SHP77 treated with DMSO at 0.1 percent for 48 hours (cell line): ENCODE measurements at regions not wholly inside any gene's neighbourhood (a gene's known extent, or its start where the extent isn't known, plus 50 kb on each side); places are given as distances from the start of the nearest gene placed in this dataset.

Experiments used
- DNase-seq: peaks from one replicate; lab custom pipeline; 2025; lab: John Stamatoyannopoulos, UW

DNA sequence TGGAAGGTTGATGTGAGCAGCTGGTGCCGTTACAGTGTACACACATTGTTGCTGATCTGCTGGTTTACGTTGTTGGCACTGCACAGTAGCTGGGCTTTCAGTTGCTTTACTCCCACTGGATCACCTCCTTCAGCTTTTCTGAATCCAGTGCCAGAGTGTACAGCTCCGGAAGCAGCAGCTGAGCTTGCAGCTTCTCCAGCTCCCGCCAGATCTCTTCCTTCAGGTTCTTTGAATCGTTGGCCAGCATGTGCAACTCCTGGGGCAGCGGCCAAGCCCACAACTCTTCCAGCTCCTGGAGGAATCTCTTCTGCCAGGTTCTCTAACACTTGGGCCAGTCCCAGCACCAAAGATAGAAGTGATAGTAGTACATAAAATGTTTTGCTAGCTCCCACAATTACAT lies 149.7 kb upstream of the RRP15 start:
- no peak for DNase-seq

DNA sequence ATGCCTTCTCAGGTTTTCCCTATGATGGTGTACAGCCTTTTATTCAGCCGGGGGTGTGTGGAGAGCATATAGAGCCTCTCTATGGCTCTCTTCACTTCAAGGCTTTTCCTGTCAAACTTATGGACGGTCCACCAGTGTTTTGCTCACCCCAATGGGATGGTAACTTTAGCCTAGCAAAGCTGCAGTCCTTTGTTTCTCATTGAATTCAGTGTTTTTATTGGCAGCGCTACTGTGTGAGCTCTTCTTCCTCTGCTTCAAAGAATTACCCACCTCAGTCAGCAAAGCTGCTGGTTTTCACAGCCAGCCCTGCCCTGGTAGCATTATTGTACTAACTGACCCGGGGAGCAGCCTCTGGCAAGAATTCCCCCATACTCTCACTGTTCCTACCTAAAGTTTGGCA lies 145.3 kb upstream of the RRP15 start:
- no peak for DNase-seq

DNA sequence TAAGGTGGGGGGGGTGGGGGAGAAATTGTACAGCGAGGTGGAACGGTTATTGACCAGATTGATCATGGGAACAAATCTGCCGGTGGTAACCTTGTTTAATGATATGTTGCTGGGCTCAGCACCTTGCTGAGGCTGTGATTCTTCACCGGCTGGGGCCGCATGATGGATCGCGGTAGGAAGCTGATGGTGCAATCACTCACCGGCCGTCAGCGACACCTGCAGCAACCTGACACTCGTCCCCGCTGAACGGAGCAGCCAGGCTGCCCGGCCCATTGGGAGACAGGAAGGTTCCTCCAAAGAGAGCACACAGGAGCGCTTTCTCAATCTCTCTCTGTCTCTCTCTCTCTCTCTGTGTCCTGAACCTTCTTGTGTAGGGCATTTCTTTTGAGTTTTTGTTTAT lies 128.5 kb upstream of the RRP15 start:
- peak; percentile 36 for DNase-seq

DNA sequence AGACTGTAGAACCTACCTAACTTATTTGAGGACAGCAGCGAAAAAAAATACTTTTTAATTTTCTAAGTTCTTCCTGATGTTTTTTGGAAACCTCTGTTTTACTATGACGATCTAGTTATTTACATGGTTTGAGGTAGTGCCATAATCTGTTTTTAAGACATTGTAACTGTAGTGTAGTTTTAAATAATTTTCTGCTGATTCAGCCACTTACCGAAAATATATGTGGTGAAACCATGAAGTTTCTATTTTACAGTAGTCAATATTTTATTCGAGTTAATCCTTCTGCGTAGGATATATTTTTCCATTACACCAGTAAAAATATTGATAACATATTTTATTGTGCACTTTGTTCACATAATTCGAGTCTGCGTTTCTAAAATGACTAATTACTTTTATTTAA lies 121.7 kb upstream of the RRP15 start:
- no peak for DNase-seq

DNA sequence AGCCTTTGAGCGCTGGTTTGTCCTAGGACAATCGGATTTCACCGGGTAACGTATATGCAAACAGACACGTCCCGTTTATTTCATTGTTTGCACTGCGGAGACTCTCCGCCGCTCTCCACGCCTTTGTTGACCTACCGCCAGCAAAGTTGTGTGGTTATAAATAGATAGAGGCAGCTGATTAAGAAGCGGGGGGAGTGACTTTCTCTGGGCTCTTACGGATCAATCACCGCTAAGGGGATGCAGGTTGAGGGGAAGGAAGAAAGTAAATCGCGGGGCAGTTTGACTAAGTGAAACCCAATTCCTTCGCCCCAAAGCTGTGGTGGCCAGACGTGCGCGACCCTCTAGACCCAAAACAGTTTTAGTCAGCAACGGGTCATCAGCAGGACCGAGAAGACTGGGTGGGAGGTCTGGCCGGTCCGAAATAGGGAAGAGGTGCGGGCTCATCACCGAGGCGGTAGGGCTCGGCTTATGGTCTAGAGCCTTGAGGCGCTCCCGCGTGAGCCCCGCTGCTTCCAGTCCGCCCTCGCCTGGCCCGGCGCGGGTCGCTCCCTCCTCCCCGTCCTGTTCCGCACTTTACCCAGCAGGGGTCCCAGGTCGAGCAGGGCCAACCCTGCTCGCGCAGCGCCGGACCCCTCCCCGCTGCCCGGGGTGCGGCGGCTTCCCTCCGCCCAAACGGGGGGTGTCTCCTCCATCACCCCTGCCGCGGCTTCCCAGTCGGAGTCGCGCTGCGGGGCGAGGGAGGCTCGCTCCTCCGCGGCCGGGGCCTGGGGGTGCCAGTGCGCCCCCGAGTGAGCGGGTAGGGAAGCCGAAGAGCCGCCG lies 120.8 kb upstream of the RRP15 start:
- DNase-seq = peak; percentile 24

DNA sequence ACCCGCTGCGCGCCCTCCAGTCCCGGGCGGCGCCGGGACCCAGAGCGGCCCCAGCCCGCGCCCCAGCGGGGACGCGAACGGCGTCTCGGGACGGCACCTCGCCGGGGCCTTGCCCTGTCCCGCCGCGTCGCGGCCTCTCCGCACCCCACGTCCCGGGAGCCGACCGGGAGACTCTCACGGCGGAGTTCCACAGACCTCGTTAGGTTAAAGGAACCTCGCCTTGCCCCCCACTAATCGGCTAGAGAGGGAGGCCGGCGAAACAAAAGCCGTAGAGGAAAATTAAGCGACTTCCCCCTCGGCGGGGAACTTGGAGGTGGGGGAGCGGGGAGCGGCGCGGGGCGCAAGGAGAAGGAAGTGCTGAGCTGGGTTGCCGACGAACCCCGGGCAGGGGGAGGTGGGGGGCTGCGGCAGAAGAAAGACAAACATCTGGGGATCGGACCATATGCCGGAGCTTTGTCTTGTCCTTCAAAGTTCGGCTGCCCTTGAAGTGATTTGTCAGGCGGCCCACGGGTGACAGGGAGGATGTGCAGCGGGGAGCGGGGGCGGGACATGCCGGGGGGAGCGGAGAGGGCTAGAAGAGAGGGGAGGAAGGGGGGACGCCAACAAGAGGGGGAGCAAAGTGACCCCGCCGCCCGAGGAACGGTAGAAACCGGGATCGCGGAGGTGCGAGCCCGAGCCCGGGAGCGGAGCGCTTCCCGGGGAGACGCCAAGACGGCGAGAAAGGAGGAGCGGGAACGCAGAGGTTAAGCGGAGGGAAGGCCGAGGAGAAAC lies 120.0 kb upstream of the RRP15 start:
- DNase-seq = no peak

DNA sequence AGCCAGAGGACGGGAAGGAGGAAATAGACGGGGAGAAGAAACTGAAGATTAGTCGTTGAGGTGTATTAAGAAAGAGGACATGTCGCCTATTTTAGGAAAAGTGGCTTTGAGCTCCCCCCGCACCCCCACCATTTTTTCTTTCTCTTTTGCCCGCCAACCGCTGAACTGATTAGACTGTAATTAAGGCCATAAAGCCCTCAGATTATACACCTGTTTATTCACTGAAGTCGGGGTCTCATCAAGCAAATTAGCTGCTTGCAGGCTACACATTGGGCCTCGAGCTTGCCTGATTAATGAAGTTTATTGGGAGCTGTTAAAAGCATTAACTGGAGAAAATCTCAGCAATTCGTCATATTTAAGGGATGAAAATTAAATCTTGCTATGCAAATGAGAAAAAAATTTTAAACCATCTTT lies 119.4 kb upstream of the RRP15 start:
- DNase-seq = no peak

DNA sequence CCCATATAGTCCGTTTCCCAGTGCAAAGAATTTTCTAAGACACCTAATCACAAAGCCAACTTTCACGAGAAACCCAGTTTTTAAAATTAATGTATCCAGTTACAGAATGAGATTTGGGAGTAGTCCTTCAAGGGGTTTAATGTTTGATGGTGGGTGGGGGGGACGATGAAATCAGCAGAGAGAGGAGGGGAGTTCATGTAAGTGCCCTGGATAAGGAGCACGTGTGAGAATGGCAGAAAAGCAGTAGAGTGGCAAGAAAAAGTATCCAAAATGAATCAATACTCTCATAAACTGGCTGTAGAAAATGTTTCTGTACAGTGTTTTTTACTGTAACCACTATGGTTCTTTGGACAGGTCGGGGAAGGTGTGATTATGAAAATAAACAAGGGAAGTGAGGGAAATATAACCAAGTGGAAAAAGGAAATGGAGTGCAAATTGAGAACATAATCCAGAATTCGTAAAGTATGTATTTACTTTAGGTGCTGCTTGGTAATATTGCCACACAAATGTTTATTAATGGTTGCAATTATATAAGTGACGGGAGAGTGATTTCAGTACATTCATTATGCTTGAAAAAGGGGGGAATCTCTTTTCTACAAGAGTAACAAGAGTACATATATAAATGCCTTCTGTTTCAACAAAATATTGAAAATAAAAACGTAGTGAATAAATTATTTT lies 118.7 kb upstream of the RRP15 start:
- DNase-seq = no peak

DNA sequence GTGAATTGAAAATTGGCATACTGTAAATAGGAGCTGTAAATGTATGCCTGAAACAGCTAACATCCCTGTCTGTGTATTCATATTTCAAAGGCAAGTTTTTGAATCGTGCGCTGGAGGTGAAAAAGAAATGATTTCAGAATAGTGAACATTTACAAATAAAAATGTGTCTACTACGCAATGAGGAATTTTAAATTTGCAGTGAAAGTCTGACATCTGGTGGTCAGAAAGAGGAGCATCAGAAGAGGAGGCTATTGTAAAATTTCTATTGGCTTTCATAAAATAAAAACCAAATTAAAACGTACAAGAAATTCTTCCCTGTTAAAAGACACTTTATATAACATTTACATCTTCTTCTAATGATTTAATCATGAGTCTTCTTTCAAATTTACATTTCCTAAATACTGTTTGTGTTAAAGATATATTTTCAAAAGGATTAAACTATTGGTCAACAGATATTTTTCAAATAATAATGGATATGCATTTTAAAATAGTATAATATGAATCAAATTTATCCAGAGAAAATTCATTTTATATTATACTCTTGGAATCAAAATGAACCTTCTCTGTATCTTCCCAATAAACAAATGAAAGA lies 113.7 kb upstream of the RRP15 start:
- peak; percentile 12 for DNase-seq

DNA sequence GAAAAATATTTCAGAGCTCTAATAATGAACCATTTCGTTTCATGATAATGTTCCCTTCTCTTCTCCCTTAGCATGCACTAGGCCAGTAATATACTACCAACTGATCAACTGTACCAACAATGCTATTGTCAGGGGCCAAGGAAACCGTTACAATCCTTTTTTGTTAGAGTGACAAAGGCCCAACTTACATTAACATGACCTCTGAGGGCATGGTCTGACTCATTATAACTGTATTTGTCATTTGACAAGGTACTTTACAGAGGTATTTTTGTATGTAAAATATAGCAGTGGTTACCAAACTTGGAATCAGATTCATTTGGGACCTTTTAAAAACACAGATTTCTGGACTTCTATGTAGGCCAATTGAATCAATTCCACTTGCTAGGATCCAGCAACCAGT lies 102.6 kb upstream of the RRP15 start:
- no peak for DNase-seq

DNA sequence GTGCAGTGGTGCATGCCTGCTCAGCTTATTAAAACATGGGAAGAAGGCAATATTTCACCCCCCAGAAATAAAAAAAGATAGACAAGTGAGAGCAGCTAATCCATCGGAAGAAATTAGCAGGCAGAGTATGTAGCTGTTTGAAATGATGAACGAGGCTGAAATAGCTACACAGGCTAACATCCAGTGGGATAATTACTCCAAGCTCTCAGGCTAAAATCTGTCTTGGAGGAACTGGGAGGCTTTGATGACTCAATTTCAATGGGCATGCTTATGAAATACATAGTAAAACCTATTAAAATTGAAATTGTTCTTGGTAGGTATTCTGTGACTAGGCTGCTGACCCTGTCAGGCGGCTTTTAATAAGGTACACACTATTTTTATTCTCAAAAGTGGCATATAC lies 84.1 kb upstream of the RRP15 start:
- no peak for DNase-seq

DNA sequence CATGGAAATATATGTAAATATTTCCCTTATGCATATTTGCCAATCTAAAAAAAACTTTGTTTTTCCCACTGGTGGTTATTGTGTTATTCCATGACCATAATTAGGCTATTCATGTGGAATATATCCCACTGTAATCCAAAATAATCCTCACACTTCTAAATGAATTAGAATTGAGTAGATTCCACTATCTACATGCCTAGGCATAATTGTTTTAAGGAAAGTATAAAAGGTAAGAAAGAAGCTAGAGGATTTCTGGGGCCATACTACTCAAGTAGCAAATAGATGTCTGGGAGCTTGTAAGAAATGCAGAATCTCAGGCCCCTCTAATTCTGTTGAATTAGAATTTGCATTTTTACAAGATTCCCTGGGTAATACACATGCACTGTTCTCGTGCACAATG lies 83.5 kb upstream of the RRP15 start:
- no peak for DNase-seq

DNA sequence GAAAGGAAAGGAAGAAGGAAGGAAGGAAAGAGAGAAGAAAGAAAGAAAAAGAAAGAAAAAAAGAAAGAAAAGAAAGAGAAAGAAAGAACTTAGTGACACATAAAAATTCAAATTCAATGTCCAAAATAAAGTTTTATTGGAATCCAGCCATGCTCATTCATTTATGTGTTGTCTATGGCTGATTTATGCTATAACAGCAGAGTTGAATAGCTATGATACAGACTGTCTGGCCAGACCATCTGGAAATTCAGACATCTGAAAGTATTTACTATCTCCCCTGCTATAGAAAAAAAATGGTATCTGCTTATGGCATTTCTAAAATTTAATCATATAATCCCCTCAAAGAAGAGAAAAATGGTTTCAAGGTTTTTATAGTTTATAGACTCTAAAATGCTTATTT lies 79.4 kb upstream of the RRP15 start:
- DNase-seq = no peak

DNA sequence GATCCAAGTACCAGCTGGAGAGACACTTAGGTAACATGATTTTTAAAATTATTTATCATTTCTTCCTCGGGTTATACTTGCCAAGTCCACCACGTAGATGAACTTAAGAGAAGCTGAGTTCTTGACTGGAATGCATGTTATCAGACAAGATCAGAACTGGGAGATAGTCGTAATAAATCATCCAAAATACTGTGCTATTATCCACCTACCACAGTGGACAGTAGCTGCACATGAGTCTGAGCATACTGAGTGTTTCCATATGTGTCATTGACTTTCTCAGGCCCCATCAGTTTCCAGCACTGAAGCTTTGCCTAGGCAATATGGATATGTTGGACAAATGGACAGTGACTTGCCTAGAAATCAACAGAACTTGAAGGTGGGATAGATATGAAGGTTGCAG lies 77.9 kb upstream of the RRP15 start:
- DNase-seq = no peak

DNA sequence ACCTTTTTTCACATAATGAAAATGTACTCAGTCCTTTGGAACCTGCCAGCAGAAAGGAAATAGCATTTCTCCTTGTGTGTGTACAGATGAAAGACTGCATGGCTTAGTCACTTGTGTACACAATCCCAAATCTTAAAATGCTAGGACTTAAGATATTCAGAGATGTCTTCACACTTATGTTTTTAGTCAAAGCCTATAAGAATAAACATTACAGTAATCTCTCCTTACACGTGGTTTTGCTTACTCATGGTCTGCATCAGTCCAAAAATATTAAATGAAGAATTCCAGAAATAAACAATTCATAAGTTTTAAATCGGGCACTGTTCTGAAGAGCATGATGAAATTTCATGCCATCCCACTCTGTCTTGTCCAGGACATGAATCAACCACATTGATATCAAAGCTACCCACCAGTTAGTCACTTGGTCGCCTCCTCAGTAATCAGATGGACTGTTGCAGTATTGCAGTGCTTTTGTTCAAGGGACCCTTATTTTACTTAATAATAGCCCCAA lies 75.7 kb upstream of the RRP15 start:
- no peak for DNase-seq

DNA sequence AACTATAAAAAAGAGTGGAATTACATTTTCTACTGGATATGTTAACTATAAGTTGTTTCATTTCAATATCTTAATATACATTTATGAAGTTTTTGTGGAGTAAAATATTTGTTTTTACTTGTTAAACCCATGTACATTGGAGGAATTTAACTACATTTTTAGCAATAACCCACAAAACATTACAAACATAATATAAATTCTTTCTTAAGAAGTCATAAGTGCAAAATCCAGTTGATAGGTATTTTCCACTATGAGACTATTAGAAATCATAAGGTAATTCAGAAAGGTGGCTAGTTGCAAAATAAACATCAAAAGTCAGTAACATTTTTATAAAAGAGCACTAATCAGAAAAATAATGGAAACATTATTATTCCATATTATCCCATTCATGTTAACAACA lies 73.9 kb upstream of the RRP15 start:
- DNase-seq = no peak

DNA sequence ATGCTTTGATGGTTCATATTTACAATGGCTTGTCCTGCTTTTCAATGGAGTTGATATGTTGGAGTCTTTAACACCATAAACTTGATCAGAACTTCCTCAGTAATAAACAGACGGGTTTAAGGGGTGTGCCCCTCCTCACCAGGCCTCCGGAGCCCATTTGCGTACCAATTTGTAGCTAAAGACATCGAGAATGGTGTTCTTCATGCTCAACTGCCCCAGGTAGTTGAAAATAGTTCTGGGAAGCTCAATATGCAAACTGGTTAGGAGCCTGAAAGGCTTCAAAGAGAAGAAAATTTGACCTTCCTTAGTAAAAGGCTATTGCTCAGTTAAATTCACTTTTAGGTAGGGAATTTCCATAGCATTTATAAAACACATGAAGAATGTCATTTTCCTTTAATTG lies 68.1 kb upstream of the RRP15 start:
- no peak for DNase-seq

DNA sequence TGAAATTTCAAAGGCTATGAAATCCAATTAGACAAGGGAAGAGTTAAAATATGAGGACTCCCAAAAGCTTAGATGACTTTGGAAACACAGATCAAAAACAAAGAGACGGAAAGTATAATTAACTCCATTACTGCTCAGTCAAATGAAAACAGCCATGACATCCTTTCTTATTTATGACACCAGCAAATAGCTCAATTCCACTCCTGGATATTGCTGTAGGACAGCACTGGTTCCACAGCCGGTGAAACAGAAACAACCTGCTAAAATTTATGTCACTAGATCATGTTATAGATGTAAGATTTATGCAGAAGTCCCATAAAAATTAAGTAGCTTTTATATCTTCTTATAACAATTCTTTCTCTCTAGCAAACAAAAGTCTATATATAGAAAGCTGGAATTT lies 65.6 kb upstream of the RRP15 start:
- DNase-seq = no peak

DNA sequence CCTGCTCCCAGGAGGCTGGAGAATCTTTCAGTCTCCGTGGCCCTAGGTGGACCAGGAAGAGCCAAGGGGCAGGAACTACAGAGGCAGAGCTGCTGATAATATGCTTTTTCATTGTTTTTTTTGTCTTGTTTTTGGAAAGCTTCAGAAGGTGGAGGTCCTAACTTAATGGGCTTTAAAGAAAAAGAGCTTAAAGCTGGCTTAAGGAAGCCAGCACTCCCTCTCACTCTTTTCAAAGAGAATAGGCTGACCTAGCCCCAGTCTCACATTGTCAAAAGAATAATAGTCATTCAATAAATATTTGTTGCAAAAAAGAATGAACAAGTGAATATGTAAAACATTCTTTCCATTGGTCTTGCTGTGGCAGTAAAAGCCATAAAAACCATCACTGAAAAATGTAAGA lies 61.0 kb upstream of the RRP15 start:
- no peak for DNase-seq

DNA sequence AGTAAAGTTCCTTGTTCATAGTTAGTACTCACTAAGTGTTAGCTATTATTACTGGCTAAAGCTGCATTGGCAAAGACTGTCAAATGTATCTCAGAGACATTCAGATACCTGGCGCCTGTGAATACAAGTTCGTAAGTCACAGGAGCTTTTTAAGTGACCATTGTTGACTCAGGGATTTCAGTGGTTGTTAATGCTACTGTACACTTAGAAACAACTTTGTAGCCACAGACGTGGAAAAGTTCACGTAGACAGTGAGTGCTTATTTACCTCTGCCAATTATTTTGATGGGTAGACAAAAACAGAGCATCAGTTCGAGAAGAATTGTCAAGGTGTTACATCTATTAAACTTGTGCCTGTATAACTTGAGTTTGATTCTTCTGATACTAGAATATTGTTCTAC lies 59.1 kb upstream of the RRP15 start:
- no peak for DNase-seq
